IMR-90 (cell line): ENCODE measurements at regions not wholly inside any gene's neighbourhood (a gene's known extent, or its start where the extent isn't known, plus 50 kb on each side); places are given as distances from the start of the nearest gene placed in this dataset.

Source experiments
- ATAC-seq: fragments of 200-7000 bp; cut with Tn5 transposase; 2 replicates; pipeline ENCODE4 v1.9.1; 2020; ENCODE audit warnings: low read depth, mild to moderate bottlenecking, moderate library complexity
- BruUV-seq: library from RNA; stranded (reverse); fragments of 400-500 nt; replicated peaks from 2 replicates; lab custom pipeline; 2021; lab: Mats Ljungman, UMichigan
- CTCF ChIA-PET: fragments of 300-600 bp; formaldehyde crosslinking; extraction: SDS; loops from one replicate; lab custom pipeline; 2021; ENCODE audit warnings: antibody characterized with exemption; lab: Yijun Ruan, JAX
- POLR2A ChIA-PET: fragments of 300-600 bp; sonication (Branson Sonifier 250); formaldehyde crosslinking; loops from one replicate; lab custom pipeline; 2022; ENCODE audit warnings: antibody characterized with exemption; ENCODE audit not compliant: unreplicated experiment; lab: Charles Lee
- DNase-seq: peaks from one replicate; pipeline ENCODE4 v3.0.0; 2013
- H2AFZ ChIP-seq: replicated peaks from 2 replicates; pipeline ENCODE3; 2013; ENCODE audit warnings: low read length, mild to moderate bottlenecking; ENCODE audit not compliant: poor library complexity
- H2AK5ac ChIP-seq: 2 replicates; pipeline ENCODE4 v1.6.1; 2013; ENCODE audit warnings: low read depth, low read length, inconsistent platforms
- H2AK9ac ChIP-seq: replicated peaks from 2 replicates; pipeline ENCODE3; 2013; ENCODE audit warnings: mild to moderate bottlenecking, low read depth, low read length, moderate library complexity; ENCODE audit not compliant: poor library complexity
- H2BK120ac ChIP-seq: 2 replicates; pipeline ENCODE4 v1.6.1; 2013; ENCODE audit warnings: low read depth, low read length, inconsistent platforms
- H2BK15ac ChIP-seq: 3 replicates; pipeline ENCODE4 v1.6.1; 2013; ENCODE audit warnings: low read depth, low read length, inconsistent platforms
- H2BK20ac ChIP-seq: 2 replicates; pipeline ENCODE4 v1.6.1; 2013; ENCODE audit warnings: low read depth, mild to moderate bottlenecking, inconsistent platforms, low read length, moderate library complexity
- H2BK5ac ChIP-seq: 2 replicates; pipeline ENCODE4 v1.6.1; 2013; ENCODE audit warnings: mild to moderate bottlenecking, low read depth, low read length, inconsistent platforms; ENCODE audit not compliant: poor library complexity, severe bottlenecking
- H3K14ac ChIP-seq: replicated peaks from 2 replicates; pipeline ENCODE4 v1.6.1; 2013; ENCODE audit warnings: low read depth, low read length, inconsistent platforms
- H3K18ac ChIP-seq: 2 replicates; pipeline ENCODE4 v1.6.1; 2013; ENCODE audit warnings: low read depth, low read length, control low read depth
- H3K23ac ChIP-seq: 2 replicates; pipeline ENCODE4 v1.6.1; 2013; ENCODE audit warnings: low read depth, low read length, inconsistent platforms
- H3K27ac ChIP-seq: 2 replicates; pipeline ENCODE4 v1.5.1; 2013; ENCODE audit warnings: mild to moderate bottlenecking, control low read depth, low read length; ENCODE audit not compliant: insufficient read depth
- H3K27me3 ChIP-seq: 2 replicates; pipeline ENCODE4 v1.6.1; 2013; ENCODE audit warnings: low read length; ENCODE audit not compliant: control insufficient read depth, insufficient read depth
- H3K36me3 ChIP-seq: 2 replicates; pipeline ENCODE4 v1.6.1; 2013; ENCODE audit warnings: low read length, mixed read lengths; ENCODE audit not compliant: control insufficient read depth, insufficient read depth
- H3K4ac ChIP-seq: 2 replicates; pipeline ENCODE4 v1.6.1; 2013; ENCODE audit warnings: low read depth, low read length, inconsistent platforms
- H3K4me1 ChIP-seq: 2 replicates; pipeline ENCODE4 v1.6.1; 2013; ENCODE audit warnings: low read length, mixed read lengths; ENCODE audit not compliant: control insufficient read depth, insufficient read depth
- H3K4me2 ChIP-seq: 2 replicates; pipeline ENCODE4 v1.6.1; 2013; ENCODE audit warnings: low read depth, mild to moderate bottlenecking, control low read depth, low read length, moderate library complexity
- H3K4me3 ChIP-seq: 2 replicates; pipeline ENCODE4 v1.5.1; 2013; ENCODE audit warnings: low read depth, mild to moderate bottlenecking, control low read depth, low read length, moderate library complexity; ENCODE audit not compliant: insufficient read depth
- H3K56ac ChIP-seq: 2 replicates; pipeline ENCODE4 v1.6.1; 2013; ENCODE audit warnings: low read length, inconsistent platforms; ENCODE audit not compliant: insufficient read depth; ENCODE audit errors: extremely low read depth
- H3K79me1 ChIP-seq, 2 experiments: 2 replicates each; pipeline ENCODE4 v1.6.1; 2013; ENCODE audit warnings: low read length in 2 of 2, inconsistent platforms in 1 of 2, low read depth in 1 of 2
- H3K9ac ChIP-seq: 2 replicates; pipeline ENCODE4 v1.6.1; 2013; ENCODE audit warnings: low read depth, low read length, control low read depth
- H3K9me1 ChIP-seq: 2 replicates; pipeline ENCODE4 v1.6.1; 2013; ENCODE audit warnings: low read length, inconsistent platforms; ENCODE audit not compliant: insufficient read depth
- H3K9me3 ChIP-seq: 2 replicates; pipeline ENCODE4 v1.6.1; 2013; ENCODE audit warnings: low read length; ENCODE audit not compliant: control insufficient read depth, insufficient read depth
- H4K20me1 ChIP-seq: 2 replicates; pipeline ENCODE4 v1.6.1; 2013; ENCODE audit warnings: low read length, inconsistent platforms; ENCODE audit not compliant: insufficient read depth
- H4K5ac ChIP-seq: 2 replicates; pipeline ENCODE4 v1.6.1; 2013; ENCODE audit warnings: mild to moderate bottlenecking, low read depth, low read length, control low read depth
- H4K8ac ChIP-seq, 2 experiments: 2 replicates each; pipeline ENCODE4 v1.6.1; 2013; ENCODE audit warnings: low read depth in 2 of 2, low read length in 2 of 2, control low read depth in 1 of 2, inconsistent platforms in 1 of 2
- H4K91ac ChIP-seq: 2 replicates; pipeline ENCODE4 v1.6.1; 2013; ENCODE audit warnings: low read depth, low read length, inconsistent platforms; ENCODE audit not compliant: insufficient read depth
- CEBPB ChIP-seq: IDR thresholded peaks from 2 replicates; pipeline ENCODE4 v1.6.1; 2012; ENCODE audit warnings: low read depth, low read length, improper control_type of control experiment
- ELK1 ChIP-seq: fragments of 150-350 bp; IDR thresholded peaks from 2 replicates; pipeline ENCODE4 v1.6.1; 2016; ENCODE audit warnings: low read depth, mild to moderate bottlenecking, low read length, moderate library complexity, borderline replicate concordance
- FOS ChIP-seq: fragments of 150-350 bp; IDR thresholded peaks from 2 replicates; pipeline ENCODE4 v1.6.1; 2016; ENCODE audit warnings: low read depth, low read length
- MAFK ChIP-seq: IDR thresholded peaks from 2 replicates; pipeline ENCODE4 v1.6.1; 2012; ENCODE audit warnings: low read depth, low read length, improper control_type of control experiment
- MAZ ChIP-seq: IDR thresholded peaks from 2 replicates; pipeline ENCODE4 v1.6.1; 2012; ENCODE audit warnings: low read depth, mild to moderate bottlenecking, low read length, improper control_type of control experiment, moderate library complexity, borderline replicate concordance
- NFE2L2 ChIP-seq: fragments of 150-350 bp; IDR thresholded peaks from 2 replicates; pipeline ENCODE4 v1.6.1; 2016; ENCODE audit warnings: low read depth, mild to moderate bottlenecking, low read length
- POLR2A ChIP-seq: IDR thresholded peaks from 2 replicates; pipeline ENCODE4 v1.6.1; 2012; ENCODE audit warnings: mild to moderate bottlenecking, low read depth, low read length
- RAD21 ChIP-seq: IDR thresholded peaks from 2 replicates; pipeline ENCODE4 v1.6.1; 2012; ENCODE audit warnings: low read length, improper control_type of control experiment
- RCOR1 ChIP-seq: IDR thresholded peaks from 2 replicates; pipeline ENCODE4 v1.6.1; 2012; ENCODE audit warnings: mild to moderate bottlenecking, low read length, improper control_type of control experiment; ENCODE audit not compliant: insufficient replicate concordance
- WGBS, 2 experiments: methylation state at CpG; one replicate each; pipeline versions ENCODE4 v1.1.5 to v1.1.7; 2013; ENCODE audit warnings: missing lambda C conversion rate in 2 of 2; ENCODE audit not compliant: insufficient read length in 1 of 2; ENCODE audit errors: extremely low coverage in 2 of 2; 5-methylcytosine and 5-hydroxymethylcytosine counted together
- dilution Hi-C: fragments of 300-500 bp; cut with HindIII; formaldehyde crosslinking; loops from one replicate; pipeline ENCODE4 v1.14.3; 2018; ENCODE audit warnings: low sequenced_read_pairs; ENCODE audit not compliant: unreplicated experiment
- in situ Hi-C: fragments of 300-500 bp; cut with MboI; formaldehyde crosslinking; loops from 3 replicates; pipeline ENCODE4 v1.14.3; 2019; ENCODE audit warnings: low sequenced_read_pairs, inconsistent platforms, mixed read lengths
- intact Hi-C: fragments of 100-400 bp; cut with micrococcal nuclease; formaldehyde crosslinking; loops from 2 replicates; pipeline ENCODE4 v1.10.0; 2022

- Histone ChIP-seq H3K27me3 (no peaks in the 10 kb centered on the region), H3K4me3 (no peak overlapping the region), H3K4me1 (no peaks in the 10 kb centered on the region), H2AFZ (no peak overlapping the region), H2BK5ac (no peak overlapping the region), H3K9me3 (no peaks in the 10 kb centered on the region), H4K91ac (no peak overlapping the region), H3K79me1 (no peaks in the 10 kb centered on the region), H4K8ac (no peak overlapping the region), H3K18ac (no peak overlapping the region), H3K4ac (no peak overlapping the region), H2BK15ac (no peak overlapping the region), H3K23ac (no peak overlapping the region), H3K9me1 (peaks cover 10% of the 10 kb centered on the region), H2AK5ac (no peak overlapping the region), H3K56ac (no peak overlapping the region), H3K4me2 (no peak overlapping the region), H2BK20ac (no peak overlapping the region), H3K36me3 (no peaks in the 10 kb centered on the region), H2AK9ac (no peak overlapping the region), H2BK120ac (no peak overlapping the region), H4K5ac (no peak overlapping the region), H4K20me1 (no peaks in the 10 kb centered on the region), H3K14ac (no peak overlapping the region), H3K9ac (no peak overlapping the region), H3K27ac (no peak overlapping the region)
- intact Hi-C loops (no loop called here), in situ Hi-C loops (no loop called here), dilution Hi-C loops (no loop called here)
- CTCF ChIA-PET: no interaction called here
- BruUV-seq: no TSS peak
- DNase-seq: no peak
- no CpG with 5 or more reads among the region's 5 CpGs for WGBS, 2 experiments
- ATAC-seq: no peak
- TF ChIP-seq MAZ (no peak), FOS (no peak), ELK1 (no peak), NFE2L2 (no peak), MAFK (no peak), POLR2A (no peak), RCOR1 (no peak), RAD21 (no peak), CEBPB (no peak)
- POLR2A ChIA-PET: interaction anchor here (0.5 kb wide), 1 partner anchor 48 kb away, joined by 4 read pairs; no protein-coding TSS in a partner anchor
These were observed 422.4 kb downstream of the INHBA start for GRCh38 chr7:41280491-41280890.
